ENCODE measurements at regions not wholly inside any gene's neighbourhood (a gene's known extent, or its start where the extent isn't known, plus 50 kb on each side); places are given as distances from the start of the nearest gene placed in this dataset.
A peak's percentile ranks its signal among the peaks of the same experiment; 100 is the strongest.

- H3K4me3 ChIP-seq (ENCODE audit: low read depth in 1 of 2, low read length in 2 of 2) = no peak overlapping the region
- H3K27me3 ChIP-seq (ENCODE audit: control insufficient read depth in 1 of 2, insufficient read depth in 2 of 2, low read length in 2 of 2) = no peaks in the 10 kb centered on the region
- H3K36me3 ChIP-seq (ENCODE audit: control insufficient read depth in 2 of 2, insufficient read depth in 2 of 2, low read length in 1 of 2) = no peaks in the 10 kb centered on the region
- H3K27ac ChIP-seq (ENCODE audit: low read depth in 2 of 2, low read length in 1 of 2) = peak overlapping the region in 1 of 2 donors; percentile 36
- no peaks in the 10 kb centered on the region for H3K9me3 ChIP-seq (ENCODE audit: control insufficient read depth in 2 of 2, insufficient read depth in 1 of 2, low read depth in 1 of 2, low read length in 1 of 2)
- 57 to 64% methylated on average over 8 of the region's 8 CpGs for WGBS, 2 donors
- no peaks in the 10 kb centered on the region for H3K4me1 ChIP-seq (ENCODE audit: control insufficient read depth in 2 of 2, insufficient read depth in 2 of 2, low read length in 1 of 2)
These were observed 121.5 kb upstream of the CREB1 start for GRCh38 chr2:207408086-207408794.

GRCh38 chr2:207409517-207409916, 120.2 kb upstream of the CREB1 start:
- Histone ChIP-seq H3K27me3 (ENCODE audit: control insufficient read depth in 1 of 2, insufficient read depth in 2 of 2, low read length in 2 of 2) (no peaks in the 10 kb centered on the region), H3K9me3 (ENCODE audit: control insufficient read depth in 2 of 2, insufficient read depth in 1 of 2, low read depth in 1 of 2, low read length in 1 of 2) (no peaks in the 10 kb centered on the region), H3K36me3 (ENCODE audit: control insufficient read depth in 2 of 2, insufficient read depth in 2 of 2, low read length in 1 of 2) (no peaks in the 10 kb centered on the region), H3K4me3 (ENCODE audit: low read depth in 1 of 2, low read length in 2 of 2) (no peak overlapping the region), H3K4me1 (ENCODE audit: control insufficient read depth in 2 of 2, insufficient read depth in 2 of 2, low read length in 1 of 2) (no peaks in the 10 kb centered on the region), H3K27ac (ENCODE audit: low read depth in 2 of 2, low read length in 1 of 2) (no peak overlapping the region)
- WGBS, 2 donors = 82 to 83% methylated on average over 4 of the region's 4 CpGs

- Histone ChIP-seq H3K27me3 (ENCODE audit: control insufficient read depth in 1 of 2, insufficient read depth in 2 of 2, low read length in 2 of 2) (no peaks in the 10 kb centered on the region), H3K4me1 (ENCODE audit: control insufficient read depth in 2 of 2, insufficient read depth in 2 of 2, low read length in 1 of 2) (no peaks in the 10 kb centered on the region), H3K9me3 (ENCODE audit: control insufficient read depth in 2 of 2, insufficient read depth in 1 of 2, low read depth in 1 of 2, low read length in 1 of 2) (no peaks in the 10 kb centered on the region), H3K36me3 (ENCODE audit: control insufficient read depth in 2 of 2, insufficient read depth in 2 of 2, low read length in 1 of 2) (no peaks in the 10 kb centered on the region), H3K27ac (ENCODE audit: low read depth in 2 of 2, low read length in 1 of 2) (no peak overlapping the region), H3K4me3 (ENCODE audit: low read depth in 1 of 2, low read length in 2 of 2) (no peak overlapping the region)
- WGBS, 2 donors = 64 to 68% methylated on average over 6 of the region's 6 CpGs
These were observed 116.9 kb upstream of the CREB1 start for GRCh38 chr2:207412787-207413310.

DNA sequence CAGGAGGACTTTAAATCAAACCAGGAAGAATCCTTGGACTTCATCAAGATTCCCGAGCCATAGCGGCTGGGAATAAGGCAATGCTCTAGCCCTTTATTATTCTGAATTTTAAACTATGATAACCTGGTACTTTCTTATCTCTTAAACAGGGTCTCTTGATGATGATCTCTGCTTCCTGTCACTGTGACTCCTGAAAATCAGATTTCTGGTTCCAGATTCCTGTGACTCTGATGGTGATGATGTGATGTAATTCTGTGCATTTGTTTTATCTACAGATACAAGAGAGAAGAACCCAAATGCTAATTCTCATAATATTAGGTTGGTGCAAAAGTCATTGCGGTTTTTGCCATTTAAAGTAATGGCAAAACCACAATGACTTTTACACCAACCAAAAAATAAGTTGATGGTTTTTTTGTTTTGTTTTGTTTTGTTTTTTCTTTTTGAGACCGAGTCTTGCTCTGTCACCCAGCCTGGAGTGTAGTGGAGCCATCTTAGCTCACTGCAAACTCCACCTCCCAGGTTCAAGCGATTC, 116.3 kb upstream of the CREB1 start:
- Histone ChIP-seq H3K4me3 (ENCODE audit: low read depth in 1 of 2, low read length in 2 of 2) (no peak overlapping the region), H3K27me3 (ENCODE audit: control insufficient read depth in 1 of 2, insufficient read depth in 2 of 2, low read length in 2 of 2) (no peaks in the 10 kb centered on the region), H3K9me3 (ENCODE audit: control insufficient read depth in 2 of 2, insufficient read depth in 1 of 2, low read depth in 1 of 2, low read length in 1 of 2) (no peaks in the 10 kb centered on the region), H3K4me1 (ENCODE audit: control insufficient read depth in 2 of 2, insufficient read depth in 2 of 2, low read length in 1 of 2) (no peaks in the 10 kb centered on the region), H3K27ac (ENCODE audit: low read depth in 2 of 2, low read length in 1 of 2) (no peak overlapping the region), H3K36me3 (ENCODE audit: control insufficient read depth in 2 of 2, insufficient read depth in 2 of 2, low read length in 1 of 2) (no peaks in the 10 kb centered on the region)
- 90 to 91% methylated on average over 5 of the region's 5 CpGs for WGBS, 2 donors

GRCh38 chr2:207416111-207416510, 113.7 kb upstream of the CREB1 start:
- 68 to 73% methylated on average over 3 of the region's 3 CpGs for WGBS, 2 donors
- H3K9me3 ChIP-seq (ENCODE audit: control insufficient read depth in 2 of 2, insufficient read depth in 1 of 2, low read depth in 1 of 2, low read length in 1 of 2) = no peaks in the 10 kb centered on the region
- no peak overlapping the region for H3K27ac ChIP-seq (ENCODE audit: low read depth in 2 of 2, low read length in 1 of 2)
- H3K4me1 ChIP-seq (ENCODE audit: control insufficient read depth in 2 of 2, insufficient read depth in 2 of 2, low read length in 1 of 2) = no peaks in the 10 kb centered on the region
- peaks cover 0 to 3% of the 10 kb centered on the region in 2 donors for H3K27me3 ChIP-seq (ENCODE audit: control insufficient read depth in 1 of 2, insufficient read depth in 2 of 2, low read length in 2 of 2)
- no peaks in the 10 kb centered on the region for H3K36me3 ChIP-seq (ENCODE audit: control insufficient read depth in 2 of 2, insufficient read depth in 2 of 2, low read length in 1 of 2)
- H3K4me3 ChIP-seq (ENCODE audit: low read depth in 1 of 2, low read length in 2 of 2) = no peak overlapping the region

- no peak overlapping the region for H3K4me3 ChIP-seq (ENCODE audit: low read depth in 1 of 2, low read length in 2 of 2)
- no peaks in the 10 kb centered on the region for H3K36me3 ChIP-seq (ENCODE audit: control insufficient read depth in 2 of 2, insufficient read depth in 2 of 2, low read length in 1 of 2)
- no peaks in the 10 kb centered on the region for H3K4me1 ChIP-seq (ENCODE audit: control insufficient read depth in 2 of 2, insufficient read depth in 2 of 2, low read length in 1 of 2)
- H3K27ac ChIP-seq (ENCODE audit: low read depth in 2 of 2, low read length in 1 of 2) = no peak overlapping the region
- WGBS, 2 donors = 92 to 100% methylated on average over 2 of the region's 2 CpGs
- peaks cover 0 to 3% of the 10 kb centered on the region in 2 donors for H3K27me3 ChIP-seq (ENCODE audit: control insufficient read depth in 1 of 2, insufficient read depth in 2 of 2, low read length in 2 of 2)
- no peaks in the 10 kb centered on the region for H3K9me3 ChIP-seq (ENCODE audit: control insufficient read depth in 2 of 2, insufficient read depth in 1 of 2, low read depth in 1 of 2, low read length in 1 of 2)
These were observed 112.9 kb upstream of the CREB1 start for GRCh38 chr2:207416900-207417299.

- 78 to 82% methylated on average over 3 of the region's 3 CpGs for WGBS, 2 donors
- Histone ChIP-seq H3K4me1 (ENCODE audit: control insufficient read depth in 2 of 2, insufficient read depth in 2 of 2, low read length in 1 of 2) (no peaks in the 10 kb centered on the region), H3K9me3 (ENCODE audit: control insufficient read depth in 2 of 2, insufficient read depth in 1 of 2, low read depth in 1 of 2, low read length in 1 of 2) (no peaks in the 10 kb centered on the region), H3K4me3 (ENCODE audit: low read depth in 1 of 2, low read length in 2 of 2) (no peak overlapping the region), H3K27me3 (ENCODE audit: control insufficient read depth in 1 of 2, insufficient read depth in 2 of 2, low read length in 2 of 2) (peaks cover 0 to 3% of the 10 kb centered on the region in 2 donors), H3K36me3 (ENCODE audit: control insufficient read depth in 2 of 2, insufficient read depth in 2 of 2, low read length in 1 of 2) (no peaks in the 10 kb centered on the region), H3K27ac (ENCODE audit: low read depth in 2 of 2, low read length in 1 of 2) (no peak overlapping the region)
These were observed 112.5 kb upstream of the CREB1 start for GRCh38 chr2:207417301-207417718.

DNA sequence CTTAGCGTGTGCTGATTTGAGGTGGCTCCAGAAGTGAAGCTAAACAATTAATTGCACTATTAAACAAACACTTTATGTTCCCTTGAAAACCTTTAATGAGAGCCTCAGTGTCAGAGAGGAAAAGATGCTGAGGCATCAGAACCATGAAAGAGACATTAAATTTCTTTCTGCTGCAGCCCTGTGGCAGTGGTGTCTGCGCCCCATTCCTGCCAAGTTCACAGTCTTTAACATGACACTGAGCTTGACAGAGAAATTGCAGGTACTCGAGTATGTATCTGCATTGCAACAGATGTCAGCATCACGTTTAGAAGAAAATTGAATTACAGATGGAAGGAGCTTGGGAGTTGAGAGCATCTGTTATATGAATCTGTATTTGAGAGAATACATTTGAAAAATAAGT, 111.3 kb upstream of the CREB1 start:
- no peak overlapping the region for H3K27ac ChIP-seq (ENCODE audit: low read depth in 2 of 2, low read length in 1 of 2)
- no peaks in the 10 kb centered on the region for H3K9me3 ChIP-seq (ENCODE audit: control insufficient read depth in 2 of 2, insufficient read depth in 1 of 2, low read depth in 1 of 2, low read length in 1 of 2)
- no peaks in the 10 kb centered on the region for H3K36me3 ChIP-seq (ENCODE audit: control insufficient read depth in 2 of 2, insufficient read depth in 2 of 2, low read length in 1 of 2)
- H3K4me1 ChIP-seq (ENCODE audit: control insufficient read depth in 2 of 2, insufficient read depth in 2 of 2, low read length in 1 of 2) = no peaks in the 10 kb centered on the region
- H3K27me3 ChIP-seq (ENCODE audit: control insufficient read depth in 1 of 2, insufficient read depth in 2 of 2, low read length in 2 of 2) = peaks cover 0 to 3% of the 10 kb centered on the region in 2 donors
- WGBS, 2 donors = 57 to 69% methylated on average over 4 of the region's 4 CpGs
- no peak overlapping the region for H3K4me3 ChIP-seq (ENCODE audit: low read depth in 1 of 2, low read length in 2 of 2)

GRCh38 chr2:207419331-207419730, 110.4 kb upstream of the CREB1 start:
- H3K4me3 ChIP-seq (ENCODE audit: low read depth in 1 of 2, low read length in 2 of 2) = no peak overlapping the region
- H3K36me3 ChIP-seq (ENCODE audit: control insufficient read depth in 2 of 2, insufficient read depth in 2 of 2, low read length in 1 of 2) = no peaks in the 10 kb centered on the region
- H3K27ac ChIP-seq (ENCODE audit: low read depth in 2 of 2, low read length in 1 of 2) = no peak overlapping the region
- H3K9me3 ChIP-seq (ENCODE audit: control insufficient read depth in 2 of 2, insufficient read depth in 1 of 2, low read depth in 1 of 2, low read length in 1 of 2) = no peaks in the 10 kb centered on the region
- H3K4me1 ChIP-seq (ENCODE audit: control insufficient read depth in 2 of 2, insufficient read depth in 2 of 2, low read length in 1 of 2) = no peaks in the 10 kb centered on the region
- 89 to 95% methylated on average over 4 of the region's 4 CpGs for WGBS, 2 donors
- peaks cover 0 to 3% of the 10 kb centered on the region in 2 donors for H3K27me3 ChIP-seq (ENCODE audit: control insufficient read depth in 1 of 2, insufficient read depth in 2 of 2, low read length in 2 of 2)

- no peaks in the 10 kb centered on the region for H3K36me3 ChIP-seq (ENCODE audit: control insufficient read depth in 2 of 2, insufficient read depth in 2 of 2, low read length in 1 of 2)
- no peak overlapping the region for H3K4me3 ChIP-seq (ENCODE audit: low read depth in 1 of 2, low read length in 2 of 2)
These were observed 108.1 kb upstream of the CREB1 start for GRCh38 chr2:207421671-207422070.

More at GRCh38 chr2:207421671-207422070, 108.1 kb upstream of the CREB1 start:
- H3K4me1 ChIP-seq (ENCODE audit: control insufficient read depth in 2 of 2, insufficient read depth in 2 of 2, low read length in 1 of 2) = no peaks in the 10 kb centered on the region
- WGBS, 2 donors = 93 to 94% methylated on average over 12 of the region's 12 CpGs
- no peaks in the 10 kb centered on the region for H3K9me3 ChIP-seq (ENCODE audit: control insufficient read depth in 2 of 2, insufficient read depth in 1 of 2, low read depth in 1 of 2, low read length in 1 of 2)
- H3K27me3 ChIP-seq (ENCODE audit: control insufficient read depth in 1 of 2, insufficient read depth in 2 of 2, low read length in 2 of 2) = peaks cover 0 to 3% of the 10 kb centered on the region in 2 donors
- H3K27ac ChIP-seq (ENCODE audit: low read depth in 2 of 2, low read length in 1 of 2) = no peak overlapping the region
